ENCODE measurements at regions not wholly inside any gene's neighbourhood (a gene's known extent, or its start where the extent isn't known, plus 50 kb on each side); places are given as distances from the start of the nearest gene placed in this dataset.
"Not testable (repeated sequence)": the region's sequence is repeated elsewhere in the genome, so short reads cannot be mapped to it uniquely, and the experiment has no call there.

DNA sequence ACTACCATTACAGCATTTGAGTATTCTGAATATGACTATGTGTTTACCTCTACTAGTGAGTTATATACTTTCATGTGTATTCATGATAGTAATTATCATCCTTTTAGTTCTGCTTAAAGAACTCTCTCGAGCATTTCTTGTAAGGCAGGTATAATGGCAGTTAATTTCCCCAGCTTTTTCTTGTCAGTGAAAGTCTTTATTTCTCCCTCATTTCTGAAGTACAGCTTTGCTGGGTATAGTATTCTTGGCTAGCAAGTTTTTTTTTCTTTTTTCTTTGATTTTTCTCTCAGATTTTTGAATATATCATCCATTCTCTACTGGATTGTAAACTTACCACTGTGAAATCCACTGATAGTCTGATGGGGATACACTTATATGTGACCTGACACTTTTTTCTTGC is 165.9 kb upstream of the ARHGAP5 start:
- 94 to 95% methylated on average over 1 of the region's 1 CpG for WGBS, 2 donors
- TF ChIP-seq POLR2A (IDR thresholded peaks at IDR 0.05) = no peak
- TF ChIP-seq, protein P1, sequence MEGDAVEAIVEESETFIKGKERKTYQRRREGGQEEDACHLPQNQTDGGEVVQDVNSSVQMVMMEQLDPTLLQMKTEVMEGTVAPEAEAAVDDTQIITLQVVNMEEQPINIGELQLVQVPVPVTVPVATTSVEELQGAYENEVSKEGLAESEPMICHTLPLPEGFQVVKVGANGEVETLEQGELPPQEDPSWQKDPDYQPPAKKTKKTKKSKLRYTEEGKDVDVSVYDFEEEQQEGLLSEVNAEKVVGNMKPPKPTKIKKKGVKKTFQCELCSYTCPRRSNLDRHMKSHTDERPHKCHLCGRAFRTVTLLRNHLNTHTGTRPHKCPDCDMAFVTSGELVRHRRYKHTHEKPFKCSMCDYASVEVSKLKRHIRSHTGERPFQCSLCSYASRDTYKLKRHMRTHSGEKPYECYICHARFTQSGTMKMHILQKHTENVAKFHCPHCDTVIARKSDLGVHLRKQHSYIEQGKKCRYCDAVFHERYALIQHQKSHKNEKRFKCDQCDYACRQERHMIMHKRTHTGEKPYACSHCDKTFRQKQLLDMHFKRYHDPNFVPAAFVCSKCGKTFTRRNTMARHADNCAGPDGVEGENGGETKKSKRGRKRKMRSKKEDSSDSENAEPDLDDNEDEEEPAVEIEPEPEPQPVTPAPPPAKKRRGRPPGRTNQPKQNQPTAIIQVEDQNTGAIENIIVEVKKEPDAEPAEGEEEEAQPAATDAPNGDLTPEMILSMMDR (IDR thresholded peaks at IDR 0.05) = no peak

DNA sequence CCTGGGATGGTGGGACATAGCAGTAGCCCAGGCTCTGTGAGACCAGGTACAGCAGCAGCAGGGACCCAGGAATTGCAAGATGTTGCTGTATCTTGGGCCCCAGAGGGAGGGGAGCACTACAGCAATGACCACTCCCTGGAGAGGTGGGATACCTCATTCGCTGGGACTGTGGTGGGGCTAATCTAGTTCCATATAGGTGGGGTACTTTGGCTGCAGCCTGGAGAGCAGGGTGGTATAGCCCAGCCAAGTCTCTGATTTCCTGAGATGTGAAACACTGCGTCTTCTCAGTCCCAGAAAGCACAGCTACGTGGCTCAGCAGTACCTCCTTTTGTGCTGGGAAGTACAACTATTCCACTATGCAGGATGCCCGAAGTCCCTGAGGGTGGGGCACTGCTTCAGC is 163.7 kb upstream of the ARHGAP5 start:
- intact Hi-C loops (cut with DNase I; ENCODE audit: low total_unique reads) = no loop called here
- TF ChIP-seq POLR2A (IDR thresholded peaks at IDR 0.05) = no peak
- TF ChIP-seq, protein P1 (IDR thresholded peaks at IDR 0.05) = no peak
- 77 to 87% methylated on average over 3 to 4 of the region's 4 CpGs for WGBS, 2 donors
- DNase-seq (ENCODE audit: low spot score in 2 of 2) = no peak
- H3K4me3 ChIP-seq (ENCODE audit: low read depth, poor library complexity, severe bottlenecking) = no peak overlapping the region

More for the DNA sequence above, 165.9 kb upstream of the ARHGAP5 start:
- intact Hi-C loops (cut with DNase I; ENCODE audit: low total_unique reads) = no loop called here
- DNase-seq (ENCODE audit: low spot score in 2 of 2) = no peak
- no peak overlapping the region for H3K4me3 ChIP-seq (ENCODE audit: low read depth, poor library complexity, severe bottlenecking)

DNA sequence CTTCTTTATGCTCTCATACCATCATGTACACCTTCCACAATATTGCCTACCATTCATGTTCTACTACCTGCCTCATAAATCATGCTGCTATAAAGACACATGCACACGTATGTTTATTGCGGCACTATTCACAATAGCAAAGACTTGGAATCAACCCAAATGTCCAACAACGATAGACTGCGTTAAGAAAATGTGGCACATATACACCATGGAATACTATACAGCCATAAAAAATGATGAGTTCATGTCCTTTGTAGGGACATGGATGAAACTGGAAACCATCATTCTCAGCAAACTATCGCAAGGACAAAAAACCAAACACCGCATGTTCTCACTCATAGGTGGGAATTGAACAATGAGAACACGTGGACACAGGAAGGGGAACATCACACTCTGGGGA is 158.8 kb upstream of the ARHGAP5 start:
- intact Hi-C loops (cut with DNase I; ENCODE audit: low total_unique reads); DNase-seq (ENCODE audit: low spot score in 2 of 2); H3K4me3 ChIP-seq (ENCODE audit: low read depth, poor library complexity, severe bottlenecking): not testable (repeated sequence)
- 94 to 97% methylated on average over 5 to 7 of the region's 7 CpGs for WGBS, 2 donors

DNA sequence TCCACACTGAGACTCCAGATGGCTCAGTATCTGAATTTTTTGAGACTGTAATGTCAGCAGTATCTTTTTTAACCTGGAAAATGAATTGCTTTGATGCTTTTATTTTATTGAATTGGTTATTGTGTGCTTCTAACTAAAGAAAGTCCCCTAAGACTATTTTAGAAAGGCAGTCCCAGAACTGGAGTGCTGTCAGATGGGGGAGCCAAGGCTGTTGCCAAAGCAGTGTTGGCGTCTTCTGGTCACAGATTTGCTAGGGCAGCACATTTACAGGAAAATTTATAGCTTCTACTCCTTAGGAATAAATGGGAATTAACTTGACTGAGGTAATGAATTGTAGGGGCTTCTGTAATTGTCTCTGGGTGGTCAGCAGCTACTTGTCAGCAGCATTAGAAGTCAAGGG is 157.1 kb upstream of the ARHGAP5 start:
- no peak overlapping the region for H3K4me3 ChIP-seq (ENCODE audit: low read depth, poor library complexity, severe bottlenecking)
- WGBS, 2 donors = 78 to 88% methylated on average over 1 of the region's 1 CpG
- DNase-seq (ENCODE audit: low spot score in 2 of 2) = no peak
- intact Hi-C loops (cut with DNase I; ENCODE audit: low total_unique reads) = no loop called here
- TF ChIP-seq POLR2A (IDR thresholded peaks at IDR 0.05) = no peak

DNA sequence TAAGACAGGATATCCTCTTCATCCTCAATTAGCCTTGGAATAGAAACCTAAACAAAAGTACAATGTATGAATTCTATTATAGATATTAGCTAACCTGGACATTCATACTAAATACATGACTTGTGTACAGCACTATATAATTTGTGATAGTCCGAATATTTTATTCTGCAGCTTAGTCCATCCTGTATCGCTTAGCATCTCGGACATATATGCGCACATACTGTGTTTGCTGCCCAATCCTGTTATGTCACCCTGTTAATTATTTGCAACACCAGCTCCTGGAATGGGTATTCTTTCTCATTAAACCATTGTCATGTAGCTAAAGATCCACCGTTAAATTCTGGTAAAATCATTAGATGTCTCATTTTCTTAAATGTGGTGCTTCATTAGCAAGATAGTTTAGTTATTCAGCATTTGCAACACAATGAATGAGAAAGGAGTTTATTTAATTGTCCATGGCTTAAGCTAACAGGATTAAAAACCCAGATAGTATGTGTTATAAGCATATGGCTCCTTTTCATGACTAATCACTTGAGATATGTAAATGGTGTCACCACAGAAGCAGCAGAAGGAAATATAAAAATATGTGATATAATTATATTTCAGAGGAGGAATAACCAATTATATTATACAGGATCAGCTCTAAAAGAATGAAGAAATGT is 156.0 kb upstream of the ARHGAP5 start:
- DNase-seq (ENCODE audit: low spot score in 2 of 2) = no peak
- 91 to 96% methylated on average over 5 of the region's 5 CpGs for WGBS, 2 donors
- H3K4me3 ChIP-seq (ENCODE audit: low read depth, poor library complexity, severe bottlenecking) = no peak overlapping the region
- TF ChIP-seq, protein P1 (IDR thresholded peaks at IDR 0.05) = no peak
- TF ChIP-seq POLR2A (IDR thresholded peaks at IDR 0.05) = no peak
- intact Hi-C loops (cut with DNase I; ENCODE audit: low total_unique reads) = no loop called here

DNA sequence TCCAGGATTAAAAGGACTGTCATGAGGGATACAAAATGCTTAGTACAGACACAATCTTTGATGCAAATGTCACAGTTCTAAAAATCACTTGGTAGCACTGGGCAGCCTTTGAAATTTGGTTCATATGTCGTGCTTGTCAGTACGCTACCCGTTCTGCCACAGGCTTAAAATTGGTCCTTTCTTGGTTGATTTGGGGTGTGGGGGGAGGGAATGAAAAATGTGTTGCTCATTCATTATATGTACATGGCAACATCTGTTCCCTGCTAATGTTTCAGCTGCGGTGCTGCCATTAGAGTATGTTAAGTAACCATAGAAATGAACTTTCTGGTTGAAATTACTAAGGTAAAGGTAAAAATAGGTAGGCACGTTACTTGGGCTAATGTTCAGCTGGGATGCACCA is 155.4 kb upstream of the ARHGAP5 start:
- no peak for TF ChIP-seq POLR2A (IDR thresholded peaks at IDR 0.05)
- TF ChIP-seq, protein P1 (IDR thresholded peaks at IDR 0.05) = no peak
- 77 to 79% methylated on average over 5 of the region's 5 CpGs for WGBS, 2 donors
- DNase-seq (ENCODE audit: low spot score in 2 of 2) = no peak
- intact Hi-C loops (cut with DNase I; ENCODE audit: low total_unique reads) = no loop called here
- no peak overlapping the region for H3K4me3 ChIP-seq (ENCODE audit: low read depth, poor library complexity, severe bottlenecking)

DNA sequence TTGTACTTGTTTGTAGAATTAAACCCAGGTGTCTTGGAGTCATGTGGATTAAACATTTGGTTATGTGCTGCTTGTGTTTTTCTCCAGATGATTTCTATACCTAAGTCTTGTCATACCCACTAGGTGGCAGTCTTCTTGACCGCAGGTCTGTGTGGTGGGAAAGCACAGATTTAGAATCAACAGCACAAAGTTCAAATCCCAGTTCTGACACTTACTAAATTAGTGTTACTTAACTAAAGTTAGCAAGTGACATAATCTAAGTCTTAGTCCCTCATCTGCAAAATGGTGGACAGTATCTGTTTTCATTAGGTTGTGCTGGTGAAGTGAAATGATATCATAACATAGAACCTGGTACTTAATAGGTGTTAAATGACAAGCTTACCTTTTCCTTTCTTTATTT is 151.0 kb upstream of the ARHGAP5 start:
- DNase-seq (ENCODE audit: low spot score in 2 of 2) = no peak
- intact Hi-C loops (cut with DNase I; ENCODE audit: low total_unique reads) = no loop called here
- TF ChIP-seq, protein P1 (IDR thresholded peaks at IDR 0.05) = peak in 1 of 3 donors; percentile 19
- TF ChIP-seq POLR2A (IDR thresholded peaks at IDR 0.05) = no peak
- 64 to 74% methylated on average over 1 of the region's 1 CpG for WGBS, 2 donors
- H3K4me3 ChIP-seq (ENCODE audit: low read depth, poor library complexity, severe bottlenecking) = no peak overlapping the region
